ENCODE measurements at regions not wholly inside any gene's neighbourhood (a gene's known extent, or its start where the extent isn't known, plus 50 kb on each side); places are given as distances from the start of the nearest gene placed in this dataset.
"Not testable (repeated sequence)": the region's sequence is repeated elsewhere in the genome, so short reads cannot be mapped to it uniquely, and the experiment has no call there.

DNA sequence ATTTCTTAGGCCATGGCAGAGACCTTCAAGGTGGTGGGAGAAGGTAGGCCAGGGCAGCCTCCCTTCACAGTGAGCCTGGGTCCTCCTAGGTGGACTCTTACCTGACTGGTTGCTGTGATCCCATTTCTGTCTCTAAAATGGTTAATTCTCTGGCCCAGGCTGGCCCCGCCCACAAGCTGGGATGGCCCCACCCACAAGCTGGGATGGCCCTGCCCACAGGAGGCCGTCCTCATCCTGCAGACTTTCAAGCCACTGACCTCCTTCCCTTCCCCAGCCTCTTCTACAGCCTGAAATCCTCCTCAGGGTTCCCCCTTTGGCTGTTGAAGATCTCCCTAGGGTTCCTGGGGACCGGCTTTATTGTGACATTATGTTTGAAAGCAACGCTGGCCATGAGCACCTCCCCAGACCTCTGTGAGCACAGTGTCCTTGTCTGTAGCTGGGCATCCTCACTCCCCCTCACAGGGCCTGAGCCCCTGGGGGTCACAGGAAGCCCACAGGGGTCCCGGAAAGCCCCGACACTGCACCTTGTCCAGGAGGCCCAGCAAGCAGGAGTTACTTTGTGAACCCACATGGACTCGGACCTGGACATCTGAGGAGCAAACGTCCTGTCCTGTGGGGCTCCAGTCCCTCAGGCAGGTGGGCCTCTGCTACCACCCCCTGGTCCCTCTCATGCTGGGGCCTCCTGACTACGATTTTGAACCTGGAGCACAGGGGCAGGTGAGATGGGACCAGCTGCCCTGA, 621.7 kb downstream of the MATN1 start:
- DNase-seq = no peak

DNA sequence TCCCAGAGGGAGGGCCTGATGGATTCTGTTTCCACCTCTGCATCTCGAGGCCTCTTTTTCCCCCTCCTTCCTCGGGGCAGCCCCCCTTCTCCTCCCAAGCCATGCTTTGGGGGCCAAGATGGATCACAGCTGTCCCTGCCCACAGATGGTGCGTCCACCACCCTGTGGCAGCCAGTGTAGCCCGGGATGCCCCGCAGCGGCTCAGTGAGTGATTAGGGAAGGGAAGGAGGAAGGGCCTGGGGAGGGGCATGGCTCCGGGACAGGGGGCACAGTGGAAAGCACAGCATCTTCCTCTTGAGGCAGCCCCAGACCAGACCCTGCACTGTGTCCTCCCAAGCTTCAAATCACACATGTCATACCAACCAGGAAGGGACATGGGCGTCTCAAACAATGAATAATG, 622.4 kb downstream of the MATN1 start:
- DNase-seq = no peak

DNA sequence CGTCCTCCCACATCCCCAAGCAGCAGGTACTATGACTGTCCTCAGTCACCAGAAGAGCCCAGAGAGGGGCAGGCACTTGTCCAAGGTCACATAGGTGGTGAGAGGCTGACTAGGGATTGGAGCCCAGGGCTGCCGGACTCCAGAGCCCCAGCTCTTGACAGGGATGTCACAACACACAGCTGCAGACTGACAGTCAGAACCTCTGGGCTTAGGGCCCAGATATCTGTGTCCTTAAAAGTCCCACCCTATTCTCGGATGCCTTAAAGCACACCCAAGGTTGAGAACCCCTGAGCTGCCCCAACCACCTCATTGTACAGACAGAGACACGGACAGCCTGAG, 622.9 kb downstream of the MATN1 start:
- no peak for DNase-seq

DNA sequence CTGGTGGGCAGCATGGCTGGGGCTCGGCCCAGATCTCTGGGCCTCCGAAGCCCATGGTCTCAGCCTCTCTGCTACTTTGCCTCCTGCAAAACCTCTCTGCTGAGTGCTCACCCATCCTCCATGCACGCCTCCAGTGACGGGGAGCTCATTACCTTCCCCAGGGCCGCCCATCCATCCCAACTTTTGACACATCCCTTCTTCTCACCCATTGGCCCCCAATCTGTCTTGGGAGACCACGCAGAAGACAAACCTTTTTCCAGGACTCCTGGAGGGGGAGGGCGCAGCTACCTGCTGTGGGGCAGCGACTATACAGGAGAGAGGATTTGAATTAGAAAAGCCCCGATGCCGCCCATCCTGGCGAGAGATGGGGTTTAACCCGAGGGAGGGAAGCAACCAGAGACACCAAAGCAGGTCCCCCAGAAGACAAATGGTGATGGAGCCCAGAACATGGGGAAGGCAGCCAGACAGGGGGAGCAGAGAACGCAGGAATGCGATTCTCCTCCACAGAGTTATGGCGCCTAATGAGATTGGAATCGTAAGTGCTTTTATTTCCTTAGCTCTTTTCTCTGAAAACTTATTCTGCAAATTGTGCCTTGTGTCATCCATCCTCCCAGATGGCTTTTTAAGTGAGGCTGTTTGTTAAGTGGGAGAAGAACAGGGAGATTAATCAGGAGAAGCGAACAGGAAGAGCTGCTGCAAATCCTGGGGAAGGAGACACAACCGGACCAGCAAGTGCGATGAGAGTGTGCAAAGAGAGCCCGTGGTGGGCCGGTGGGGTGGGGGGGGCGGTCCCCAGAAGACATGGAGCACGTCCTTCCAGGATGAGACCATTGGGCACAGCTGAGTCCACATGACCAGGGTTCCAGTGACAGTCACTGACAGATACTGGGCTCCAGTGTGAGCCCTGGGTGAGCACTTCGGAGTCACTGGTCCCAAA, 623.5 kb downstream of the MATN1 start:
- no peak for DNase-seq

- not testable (repeated sequence) for DNase-seq
These were observed 625.5 kb downstream of the MATN1 start for GRCh38 chr1:30097851-30098250.

DNA sequence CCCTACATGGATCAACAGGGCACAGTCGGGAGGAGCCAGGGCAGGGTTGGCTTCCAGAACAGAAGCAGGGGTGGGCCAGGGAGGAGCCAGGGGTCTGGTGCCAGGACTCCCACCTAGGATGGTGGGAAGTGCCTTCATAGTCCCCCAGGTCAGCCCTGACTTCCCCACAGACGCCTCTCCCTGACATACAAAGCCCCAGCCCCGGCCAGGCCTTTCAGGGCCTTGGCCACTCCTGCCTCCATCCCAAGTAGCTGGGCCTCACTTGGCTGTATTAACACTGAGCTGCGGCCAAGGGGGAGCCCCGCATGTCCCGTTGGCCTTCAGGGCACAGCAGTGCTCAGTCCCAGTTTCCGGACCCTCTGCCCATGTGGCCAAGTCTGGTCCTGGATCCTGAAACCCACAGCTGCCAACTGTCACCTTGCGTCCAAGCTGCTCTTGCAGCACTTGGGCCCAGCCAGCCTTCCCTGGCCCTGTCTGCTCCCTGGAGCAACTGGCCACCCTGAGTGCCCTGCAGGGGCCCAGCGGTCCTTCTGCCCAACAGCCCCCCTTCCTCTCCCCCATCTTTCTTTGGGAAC, 627.8 kb downstream of the MATN1 start:
- DNase-seq = no peak

DNA sequence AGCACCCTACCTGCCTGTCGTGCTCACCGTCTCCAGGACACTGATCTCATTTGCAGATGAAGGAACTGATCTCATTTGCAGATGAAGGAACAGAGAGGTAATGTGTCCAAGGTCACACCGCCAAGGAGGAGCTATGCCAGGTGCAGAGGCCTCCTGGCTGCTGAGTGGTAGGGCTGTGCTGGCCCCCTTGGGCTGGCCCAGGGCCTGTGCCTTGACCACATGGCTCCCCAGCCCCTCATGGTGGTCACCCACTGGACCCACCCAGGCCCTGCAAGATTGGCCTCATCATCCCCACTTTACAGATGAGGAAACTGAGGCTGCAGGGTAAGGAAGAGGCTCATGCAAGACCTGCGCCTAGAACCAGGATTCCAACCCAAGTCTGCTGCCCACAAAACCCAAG, 628.3 kb downstream of the MATN1 start:
- DNase-seq = no peak

GRCh38 chr1:30092051-30092858, 631.1 kb downstream of the MATN1 start:
- DNase-seq = no peak

DNA sequence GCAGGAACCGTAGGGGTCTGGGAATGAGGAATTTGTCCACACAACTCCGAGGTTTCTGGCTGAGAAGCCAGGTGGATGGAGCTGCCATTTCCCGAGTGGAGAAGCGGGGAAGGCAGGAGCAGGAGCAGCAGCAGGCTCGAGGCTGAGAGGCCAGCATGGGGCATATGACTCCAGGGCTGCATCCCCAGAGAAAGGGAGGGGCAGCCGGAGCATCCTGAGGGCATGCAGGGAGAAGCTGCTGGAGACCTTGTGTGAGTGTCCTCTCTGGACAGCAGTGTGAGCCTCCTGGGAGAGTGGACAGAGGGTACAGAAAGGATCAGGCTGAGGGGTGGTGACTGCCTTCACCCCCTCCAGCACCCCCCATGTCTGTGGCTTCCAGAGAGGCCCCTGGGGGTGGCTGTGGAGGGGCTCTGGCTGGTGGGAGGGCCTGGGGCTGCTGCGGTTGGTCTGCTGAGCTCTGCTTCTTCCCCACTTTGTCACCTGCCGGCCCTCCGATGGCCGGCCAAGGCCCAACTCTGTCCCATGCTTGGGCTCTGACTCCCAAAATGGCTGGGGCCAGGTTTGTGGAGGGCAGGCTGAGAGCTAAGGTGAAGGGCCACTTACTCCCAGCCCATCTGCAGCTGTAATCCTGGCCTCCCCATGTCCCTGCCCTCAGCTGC, 633.1 kb downstream of the MATN1 start:
- DNase-seq = no peak

DNA sequence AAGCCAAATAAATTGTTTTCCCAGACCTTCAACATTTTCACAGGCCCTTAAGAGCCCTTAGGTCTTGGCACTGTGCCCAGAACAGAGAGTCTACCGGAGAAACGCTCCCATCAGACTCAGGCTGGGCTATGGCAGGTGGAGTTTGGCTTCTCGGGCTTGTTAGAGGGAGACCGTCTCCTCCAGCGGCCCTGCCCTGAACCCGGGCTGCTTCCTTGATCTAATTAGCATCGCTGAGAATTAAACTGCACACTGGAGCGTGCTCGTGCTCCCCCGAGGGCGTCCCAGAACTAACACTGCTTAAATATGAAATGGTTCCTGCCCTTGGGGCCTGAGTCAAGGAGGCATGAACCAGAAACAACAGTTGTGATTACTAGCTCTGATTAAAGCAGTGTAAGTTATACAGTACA, 634.4 kb downstream of the MATN1 start:
- no peak for DNase-seq

DNA sequence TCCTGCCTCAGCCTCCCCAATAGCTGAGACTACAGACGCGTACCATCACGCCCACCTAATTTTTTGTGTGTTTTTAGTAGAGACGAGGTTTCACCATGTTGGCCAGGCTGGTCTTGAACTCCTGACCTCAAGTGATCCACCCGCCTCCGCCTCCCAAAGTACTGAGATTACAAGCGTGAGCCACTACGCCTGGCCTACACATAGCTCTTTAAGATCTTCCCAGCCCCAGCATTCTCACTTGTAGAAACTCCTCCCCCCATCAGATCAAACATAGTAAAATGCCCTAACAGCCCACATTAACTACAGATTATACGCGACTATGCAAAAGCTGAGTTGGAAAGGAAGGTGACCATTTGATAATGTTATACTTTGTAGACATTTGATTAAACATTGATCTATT, 634.8 kb downstream of the MATN1 start:
- no peak for DNase-seq

- DNase-seq = no peak
These were observed 635.9 kb downstream of the MATN1 start for GRCh38 chr1:30087465-30087864.

DNA sequence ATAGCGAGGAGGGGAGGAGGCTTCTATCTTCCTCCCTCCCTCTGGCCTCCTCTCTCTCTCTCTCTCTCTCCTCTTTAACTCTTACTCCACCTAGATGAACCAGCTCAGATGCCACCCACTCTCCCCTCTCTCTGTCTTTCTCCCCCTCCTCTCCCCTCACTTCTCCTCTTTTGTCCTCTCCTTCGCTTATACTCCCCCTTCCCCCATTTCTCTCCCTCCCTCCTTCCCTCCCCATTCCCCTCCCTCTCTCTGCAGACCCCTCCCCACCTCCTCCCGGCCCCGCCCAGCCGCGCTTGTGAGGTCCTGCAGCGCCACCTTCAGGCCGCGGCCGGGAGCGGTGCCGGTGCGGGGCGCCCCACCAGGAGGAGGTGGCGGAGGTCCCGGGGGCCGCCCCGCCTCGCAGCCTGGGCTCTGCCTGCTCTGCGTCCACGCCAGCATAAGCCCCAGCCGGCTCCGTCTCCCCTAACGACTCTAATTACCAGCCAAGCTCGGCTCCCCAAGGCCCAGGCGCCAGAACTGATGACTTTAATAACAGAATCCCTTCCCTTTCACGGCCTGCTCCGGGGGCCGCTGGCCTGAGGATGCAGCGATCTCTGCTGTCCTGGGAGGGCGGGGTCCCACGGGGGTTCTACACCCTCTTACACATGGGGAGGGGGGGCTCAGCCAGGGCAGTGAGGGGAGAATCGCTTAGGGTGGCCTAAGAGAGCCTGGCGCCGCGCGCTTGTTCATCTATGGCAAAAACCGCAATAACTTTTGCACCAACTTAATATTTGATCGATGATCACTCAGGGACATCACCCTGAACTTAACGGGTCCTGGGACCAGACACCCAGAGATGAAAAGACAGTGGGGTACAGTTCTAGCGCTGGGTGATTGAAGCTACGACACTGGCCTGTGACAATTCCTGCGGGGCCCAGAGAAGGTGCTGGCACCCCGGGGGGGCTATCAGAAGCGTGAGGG, 637.3 kb downstream of the MATN1 start:
- DNase-seq = peak; percentile 26 to 62

DNA sequence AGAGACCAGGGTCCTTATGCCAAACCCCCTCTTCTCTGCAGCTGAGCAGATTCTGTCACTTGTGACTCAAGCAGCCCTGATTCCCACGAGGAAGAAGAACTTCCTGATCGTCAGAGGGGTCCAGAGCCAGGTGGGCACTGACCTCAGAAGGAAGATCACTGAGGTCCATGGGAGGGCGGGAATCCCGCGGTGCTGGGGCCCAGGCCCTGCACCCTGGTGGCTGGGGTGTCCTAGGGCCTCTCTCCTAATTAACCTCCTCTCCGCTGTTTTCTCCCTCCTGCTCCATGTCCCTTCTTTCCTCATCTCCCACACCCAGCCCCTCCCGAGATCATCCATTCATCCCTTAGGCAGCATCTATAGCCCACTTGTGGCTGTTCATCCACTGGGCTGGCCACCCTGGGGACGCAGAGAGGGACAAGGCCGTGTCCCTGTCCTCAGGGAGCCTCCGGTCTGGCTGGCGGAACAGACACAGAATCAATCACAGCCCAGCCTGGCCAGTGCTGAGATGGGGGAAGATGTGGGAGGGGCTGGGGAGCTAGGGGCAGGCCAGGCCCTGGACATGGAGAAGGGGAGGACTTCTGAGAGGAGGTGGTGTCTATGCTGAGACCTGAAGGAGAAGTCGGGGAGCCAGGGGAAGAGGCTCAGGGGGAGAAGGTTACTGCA, 638.3 kb downstream of the MATN1 start:
- no peak for DNase-seq

GRCh38 chr1:30083800-30084464, 639.5 kb downstream of the MATN1 start:
- DNase-seq = no peak

DNA sequence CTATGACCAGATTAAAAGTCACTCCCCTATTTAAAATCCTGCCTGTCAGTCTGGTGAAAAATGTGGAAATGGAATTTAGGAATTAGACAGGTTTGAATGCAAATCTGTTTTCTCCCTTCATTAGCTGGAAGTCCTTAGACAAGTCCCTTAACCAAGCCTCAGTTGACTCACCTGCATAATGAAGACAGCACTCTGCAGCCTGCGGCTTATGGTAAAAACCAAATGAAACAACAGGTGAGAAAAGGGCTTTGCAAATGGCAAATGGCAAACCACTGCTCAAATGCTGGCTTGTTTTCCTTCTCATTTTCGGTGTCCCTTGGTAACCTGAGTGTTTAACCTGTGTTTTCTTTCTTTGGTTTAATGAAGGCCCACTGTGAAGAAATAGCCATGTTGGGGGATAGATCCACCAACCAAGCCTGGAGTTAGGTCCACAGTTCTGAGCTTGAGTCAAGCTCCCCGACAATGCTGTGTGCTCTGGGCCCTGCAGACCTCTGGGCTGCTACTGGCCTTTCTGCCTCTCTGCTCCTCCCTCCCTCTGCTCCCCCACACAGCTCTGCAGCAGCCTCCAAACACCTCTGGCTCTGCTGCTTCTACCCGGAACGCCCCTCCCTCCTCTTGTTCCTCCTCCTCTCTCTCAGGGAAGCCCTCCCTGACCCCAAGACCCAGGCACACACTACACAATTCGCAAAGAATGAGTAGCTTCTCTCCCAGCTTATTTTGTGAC, 641.8 kb downstream of the MATN1 start:
- no peak for DNase-seq

DNA sequence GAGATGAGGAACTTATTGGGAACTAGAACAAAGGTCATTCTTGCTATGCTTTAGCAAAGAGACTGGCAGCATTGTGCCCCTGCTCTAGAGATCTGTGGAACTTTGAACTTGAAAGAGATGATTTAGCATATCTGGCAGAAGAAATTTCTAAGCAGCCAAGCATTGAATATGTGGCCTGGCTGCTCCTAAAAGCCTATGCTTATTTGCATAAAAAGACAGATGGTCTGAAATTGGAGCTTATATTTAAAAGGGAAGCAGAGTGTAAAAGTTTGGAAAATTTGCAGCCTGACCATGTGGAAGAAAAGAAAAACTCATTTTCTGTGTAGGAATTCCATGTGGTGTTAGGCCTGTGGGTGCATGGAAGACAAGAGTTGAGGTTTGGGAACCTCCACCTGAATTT, 647.5 kb downstream of the MATN1 start:
- not testable (repeated sequence) for DNase-seq

DNA sequence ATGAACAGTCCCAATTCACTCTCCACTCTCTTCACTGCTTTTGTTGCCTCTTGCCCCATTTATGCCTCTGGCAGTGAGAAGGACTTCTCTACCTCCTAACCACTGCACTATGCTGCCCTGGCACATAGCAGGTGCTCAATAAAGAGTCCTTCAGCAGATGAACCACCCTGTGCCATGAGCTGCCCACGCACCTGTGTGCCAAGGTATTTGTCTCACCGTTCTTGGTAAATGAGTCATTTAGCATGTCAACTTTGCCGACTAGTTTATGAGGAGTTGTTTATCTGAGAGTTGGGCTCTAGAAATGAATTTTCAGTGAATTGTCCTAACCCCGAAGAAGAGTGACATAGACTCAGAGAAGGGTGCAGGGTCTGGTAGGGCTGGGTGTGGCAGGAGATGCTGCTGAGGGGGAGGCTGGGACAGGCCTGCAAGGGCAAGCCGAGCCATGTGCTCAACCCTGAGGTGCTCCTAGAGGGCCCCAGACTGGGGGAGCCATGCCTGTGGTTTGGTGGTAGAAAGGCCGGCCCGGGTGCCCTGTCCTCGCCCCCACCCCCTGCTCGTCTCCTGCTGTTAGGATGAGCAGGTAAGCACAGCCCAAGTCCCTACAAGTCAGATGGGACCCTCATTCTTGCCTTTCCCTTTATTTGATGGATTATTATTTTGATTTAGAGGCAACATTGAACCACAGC, 654.5 kb downstream of the MATN1 start:
- DNase-seq = no peak

GRCh38 chr1:30064547-30064946, 658.8 kb downstream of the MATN1 start:
- DNase-seq = no peak
